Stomach (tissue), 8 donors: ENCODE measurements at regions not wholly inside any gene's neighbourhood (a gene's known extent, or its start where the extent isn't known, plus 50 kb on each side); places are given as distances from the start of the nearest gene placed in this dataset.

Source experiments
- DNase-seq, 2 donors: peaks; one replicate each; pipeline versions ENCODE4 v3.0.0 to v3.0.0-alpha.2; 2013 to 2019
- H3K27ac ChIP-seq, 5 donors: fragments of 200-600 bp in 4 of 5; sonication (generic) in 4 of 5; one replicate each; pipeline ENCODE4 v1.5.1; 2013 to 2019; ENCODE audit warnings: mild to moderate bottlenecking in 1 of 5, moderate library complexity in 1 of 5
- H3K27me3 ChIP-seq, 3 donors: fragments of 200-600 bp; sonication (generic); one replicate each; pipeline ENCODE4 v1.5.1; 2017 to 2019; ENCODE audit warnings: mixed run types in 1 of 3
- H3K36me3 ChIP-seq, 4 donors: fragments of 200-600 bp; sonication (generic); 1 replicate in 3 of 4; 2 replicates in 1 of 4; pipeline ENCODE4 v1.5.1; 2016 to 2019
- H3K4me1 ChIP-seq, 4 donors: fragments of 200-600 bp; sonication (generic); one replicate each; pipeline ENCODE4 v1.5.1; 2016 to 2019
- H3K4me3 ChIP-seq, 4 donors: fragments of 200-600 bp; sonication (generic) in 3 of 4; one replicate each; pipeline ENCODE4 v1.5.1; 2016 to 2019; ENCODE audit warnings: mild to moderate bottlenecking in 1 of 4
- H3K9me3 ChIP-seq, 4 donors: fragments of 200-600 bp; sonication (generic); one replicate each; pipeline ENCODE4 v1.5.1; 2016 to 2019
- CTCF ChIP-seq, 7 experiments: fragments of 450-650 bp in 4 of 7; fragments of 200-600 bp in 3 of 7; sonication (generic) in 3 of 7; IDR thresholded peaks; one replicate each; pipeline ENCODE4 v1.5.1; 2016 to 2019; ENCODE audit warnings: antibody characterized with exemption in 7 of 7, control low read depth in 2 of 7, mild to moderate bottlenecking in 1 of 7
- EP300 ChIP-seq: sonication (generic); formaldehyde crosslinking; IDR thresholded peaks from one replicate; pipeline ENCODE4 v1.6.1; 2017; ENCODE audit warnings: antibody characterized with exemption
- POLR2A ChIP-seq, 4 donors: fragments of 450-650 bp; IDR thresholded peaks; one replicate each; pipeline ENCODE4 v1.6.1; 2016; ENCODE audit warnings: antibody characterized with exemption in 4 of 4, control low read depth in 2 of 4, mild to moderate bottlenecking in 1 of 4, moderate library complexity in 1 of 4
- POLR2AphosphoS5 ChIP-seq, 3 donors: sonication (generic); formaldehyde crosslinking; IDR thresholded peaks; one replicate each; pipeline ENCODE4 v1.6.1; 2016; ENCODE audit warnings: antibody characterized with exemption in 3 of 3
- WGBS, 5 donors: extraction: QIAGEN DNeasy Blood & Tissue Kit in 3 of 5; methylation state at CpG; one replicate each; pipeline versions ENCODE4 v1.1.5 to v1.1.7; 2013 to 2018; 5-methylcytosine and 5-hydroxymethylcytosine counted together
- intact Hi-C: fragments of 100-400 bp; cut with DNase I; formaldehyde crosslinking; loops from one replicate; pipeline ENCODE4 v1.15.1; 2023; ENCODE audit warnings: low total_unique reads
- donor health status: healthy with polysubstance abuse.
- donor health status: Bipolar disorder and iron deficiency.
- donor health status: healthy.

GRCh38 chr13:83295686-83296085 is 586.6 kb downstream of the SLITRK1 start:
- no peak for DNase-seq
- peaks cover 0 to 5% (median 0%) of the 10 kb centered on the region in 4 donors for H3K9me3 ChIP-seq
- H3K27me3 ChIP-seq, result no peaks in the 10 kb centered on the region
- no peak overlapping the region for H3K4me3 ChIP-seq
- no peaks in the 10 kb centered on the region for H3K36me3 ChIP-seq
- intact Hi-C loops, result no loop called here
- TF ChIP-seq POLR2A (IDR thresholded peaks at IDR 0.05) (no peak), POLR2AphosphoS5 (IDR thresholded peaks at IDR 0.05) (no peak), EP300 (no peak), CTCF (IDR thresholded peaks at IDR 0.05) (no peak)
- H3K27ac ChIP-seq, result no peak overlapping the region
- H3K4me1 ChIP-seq, result no peaks in the 10 kb centered on the region

- Histone ChIP-seq H3K27me3 (no peaks in the 10 kb centered on the region), H3K4me3 (no peak overlapping the region), H3K9me3 (no peaks in the 10 kb centered on the region), H3K4me1 (no peaks in the 10 kb centered on the region), H3K36me3 (no peaks in the 10 kb centered on the region), H3K27ac (no peak overlapping the region)
- DNase-seq, result no peak
- intact Hi-C loops, result no loop called here
- TF ChIP-seq POLR2AphosphoS5 (IDR thresholded peaks at IDR 0.05), result no peak
Observed at GRCh38 chr13:83286737-83287136, 595.5 kb downstream of the SLITRK1 start.

GRCh38 chr13:83281654-83282053 is 600.6 kb downstream of the SLITRK1 start:
- peaks cover 0 to 6% (median under 1%) of the 10 kb centered on the region in 4 donors for H3K9me3 ChIP-seq
- no peak overlapping the region for H3K4me3 ChIP-seq
- H3K36me3 ChIP-seq, result no peaks in the 10 kb centered on the region
- intact Hi-C loops, result no loop called here
- WGBS, 5 donors, result 55 to 70% (median 67%) methylated on average over 1 of the region's 1 CpG
- no peak for TF ChIP-seq POLR2AphosphoS5 (IDR thresholded peaks at IDR 0.05)
- TF ChIP-seq POLR2A (IDR thresholded peaks at IDR 0.05), result no peak
- TF ChIP-seq EP300, result no peak
- no peak for TF ChIP-seq CTCF (IDR thresholded peaks at IDR 0.05)
- no peaks in the 10 kb centered on the region for H3K4me1 ChIP-seq
- peak in 1 of 2 donors; percentile 30 for DNase-seq
- no peak overlapping the region for H3K27ac ChIP-seq
- H3K27me3 ChIP-seq, result no peaks in the 10 kb centered on the region

- H3K4me1 ChIP-seq, result no peaks in the 10 kb centered on the region
- TF ChIP-seq CTCF (IDR thresholded peaks at IDR 0.05) (no peak), POLR2A (IDR thresholded peaks at IDR 0.05) (no peak), POLR2AphosphoS5 (IDR thresholded peaks at IDR 0.05) (no peak), EP300 (no peak)
- H3K9me3 ChIP-seq, result peaks cover 0 to 11% (median 2%) of the 10 kb centered on the region in 4 donors
- H3K27ac ChIP-seq, result no peak overlapping the region
- H3K27me3 ChIP-seq, result no peaks in the 10 kb centered on the region
- intact Hi-C loops, result no loop called here
- no peak overlapping the region for H3K4me3 ChIP-seq
- H3K36me3 ChIP-seq, result no peaks in the 10 kb centered on the region
- DNase-seq, result no peak
Observed at GRCh38 chr13:83274679-83275078, 607.6 kb downstream of the SLITRK1 start.

GRCh38 chr13:83272652-83273240 is 609.5 kb downstream of the SLITRK1 start:
- 48 to 77% (median 59%) methylated on average over 1 of the region's 1 CpG for WGBS, 5 donors

More at GRCh38 chr13:83272652-83273240, 609.5 kb downstream of the SLITRK1 start:
- peaks cover 0 to 14% (median 2%) of the 10 kb centered on the region in 4 donors for H3K9me3 ChIP-seq
- no peaks in the 10 kb centered on the region for H3K36me3 ChIP-seq
- no peaks in the 10 kb centered on the region for H3K4me1 ChIP-seq
- H3K27me3 ChIP-seq, result no peaks in the 10 kb centered on the region
- no peak overlapping the region for H3K4me3 ChIP-seq
- peak in 1 of 2 donors; percentile 5 for DNase-seq
- intact Hi-C loops, result no loop called here
- no peak overlapping the region for H3K27ac ChIP-seq
- TF ChIP-seq EP300 (no peak), POLR2A (IDR thresholded peaks at IDR 0.05) (no peak), POLR2AphosphoS5 (IDR thresholded peaks at IDR 0.05) (no peak), CTCF (IDR thresholded peaks at IDR 0.05) (no peak)
